ENCODE measurements at regions not wholly inside any gene's neighbourhood (a gene's known extent, or its start where the extent isn't known, plus 50 kb on each side); places are given as distances from the start of the nearest gene placed in this dataset.
"Not testable (repeated sequence)": the region's sequence is repeated elsewhere in the genome, so short reads cannot be mapped to it uniquely, and the experiment has no call there.

- no peak for DNase-seq
Observed at GRCh38 chr6:141209890-141210289, 922.8 kb upstream of the GJE1 start.

GRCh38 chr6:141208101-141208500, 924.6 kb upstream of the GJE1 start:
- no peak for DNase-seq

- no peak for DNase-seq
Observed at GRCh38 chr6:141203902-141204575, 928.7 kb upstream of the GJE1 start.

- DNase-seq, result no peak
Observed at GRCh38 chr6:141202626-141203025, 930.1 kb upstream of the GJE1 start.

- no peak for DNase-seq
Observed at GRCh38 chr6:141199074-141199473, 933.7 kb upstream of the GJE1 start.

GRCh38 chr6:141195251-141195832, 937.4 kb upstream of the GJE1 start:
- no peak for DNase-seq

- DNase-seq, result no peak
Observed at GRCh38 chr6:141183368-141183767, 949.4 kb upstream of the GJE1 start.

- DNase-seq, result not testable (repeated sequence)
Observed at GRCh38 chr6:141175458-141175857, 957.3 kb upstream of the GJE1 start.

GRCh38 chr6:141174932-141175331, 957.8 kb upstream of the GJE1 start:
- no peak for DNase-seq

- DNase-seq, result no peak
Observed at GRCh38 chr6:141173529-141173928, 959.2 kb upstream of the GJE1 start.

- DNase-seq, result no peak
Observed at GRCh38 chr6:141169419-141169818, 963.3 kb upstream of the GJE1 start.

GRCh38 chr6:141167945-141168344, 964.8 kb upstream of the GJE1 start:
- no peak for DNase-seq

GRCh38 chr6:141165002-141165665, 967.6 kb upstream of the GJE1 start:
- no peak for DNase-seq

- DNase-seq, result no peak
Observed at GRCh38 chr6:141164042-141164743, 968.5 kb upstream of the GJE1 start.

- no peak for DNase-seq
Observed at GRCh38 chr6:141163107-141163506, 969.6 kb upstream of the GJE1 start.

- DNase-seq, result no peak
Observed at GRCh38 chr6:141158740-141159139, 974.0 kb upstream of the GJE1 start.

GRCh38 chr6:141153563-141153962, 979.2 kb upstream of the GJE1 start:
- no peak for DNase-seq

GRCh38 chr6:141152951-141153350, 979.8 kb upstream of the GJE1 start:
- no peak for DNase-seq

- no peak for DNase-seq
Observed at GRCh38 chr6:141151710-141152417, 980.9 kb upstream of the GJE1 start.

- DNase-seq, result no peak
Observed at GRCh38 chr6:141141870-141142269, 990.9 kb upstream of the GJE1 start.

- DNase-seq, result no peak
Observed at GRCh38 chr6:141140905-141141304, 991.8 kb upstream of the GJE1 start.

- no peak for DNase-seq
Observed at GRCh38 chr6:141139461-141139860, 993.3 kb upstream of the GJE1 start.

- no peak for DNase-seq
Observed at GRCh38 chr6:141134723-141135122, 998.0 kb upstream of the GJE1 start.
